M059J (cell line): ENCODE measurements at regions not wholly inside any gene's neighbourhood (a gene's known extent, or its start where the extent isn't known, plus 50 kb on each side); places are given as distances from the start of the nearest gene placed in this dataset.
"Not testable (repeated sequence)": the region's sequence is repeated elsewhere in the genome, so short reads cannot be mapped to it uniquely, and the experiment has no call there.

Experiments used
- DNase-seq: peaks from one replicate; pipeline ENCODE4 v3.0.0-alpha.2; 2012; ENCODE audit warnings: low read depth

DNA sequence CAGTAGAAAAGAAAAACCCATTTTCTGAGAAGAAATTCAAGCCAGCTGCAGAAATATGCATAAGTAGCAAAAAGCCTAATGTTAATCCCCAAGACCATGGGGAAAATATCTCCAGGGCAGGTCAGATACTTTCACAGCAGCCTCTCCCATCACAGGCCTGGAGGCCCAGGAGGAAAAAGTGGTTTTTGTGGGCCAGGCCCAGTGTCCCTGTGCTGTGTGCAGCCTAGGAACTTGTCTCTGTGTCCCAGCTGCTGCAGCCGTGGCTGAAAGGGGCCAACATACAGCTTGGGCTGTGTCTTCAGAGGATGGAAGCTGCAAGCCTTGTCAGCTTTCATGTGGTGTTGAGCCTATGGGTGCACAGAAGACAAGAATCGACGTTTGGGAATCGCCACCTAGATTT lies 581.0 kb downstream of the C4orf33 start:
- no peak for DNase-seq

DNA sequence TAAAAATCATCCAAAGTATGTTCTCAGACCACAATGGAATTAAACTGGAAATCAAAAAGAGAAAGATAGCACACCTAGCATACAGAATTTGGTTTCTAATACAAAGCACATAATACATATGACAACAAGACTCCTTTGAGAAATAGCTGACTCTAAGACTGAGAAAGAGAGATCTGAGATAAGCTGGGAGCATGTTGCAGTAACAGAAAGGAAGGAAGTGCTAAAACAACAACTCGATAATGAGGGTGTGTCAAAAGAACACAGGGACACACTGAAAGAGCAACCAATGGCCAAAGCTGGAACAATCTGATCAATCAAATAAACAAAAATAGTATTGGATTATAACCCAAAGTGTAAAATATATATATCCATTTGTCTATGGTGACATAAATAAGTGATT lies 586.6 kb downstream of the C4orf33 start:
- DNase-seq, result no peak

DNA sequence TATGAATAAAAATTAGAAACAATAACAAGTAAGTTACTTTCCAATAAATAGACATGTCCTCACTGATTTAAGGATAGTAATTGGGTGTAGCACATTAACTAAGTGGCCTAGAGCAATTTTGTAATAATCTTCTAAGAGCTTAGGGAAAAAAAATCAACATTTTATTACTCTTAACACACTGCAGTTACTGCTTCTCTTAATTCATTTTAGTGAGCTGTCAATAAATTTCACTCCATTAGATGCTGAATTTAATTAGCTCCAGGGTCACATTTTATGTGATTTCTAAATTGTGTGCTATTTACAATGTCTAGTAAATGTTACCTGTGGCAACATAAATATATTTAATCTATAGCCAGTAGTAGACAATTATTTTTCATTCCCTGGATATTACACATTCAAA lies 612.0 kb downstream of the C4orf33 start:
- no peak for DNase-seq

DNA sequence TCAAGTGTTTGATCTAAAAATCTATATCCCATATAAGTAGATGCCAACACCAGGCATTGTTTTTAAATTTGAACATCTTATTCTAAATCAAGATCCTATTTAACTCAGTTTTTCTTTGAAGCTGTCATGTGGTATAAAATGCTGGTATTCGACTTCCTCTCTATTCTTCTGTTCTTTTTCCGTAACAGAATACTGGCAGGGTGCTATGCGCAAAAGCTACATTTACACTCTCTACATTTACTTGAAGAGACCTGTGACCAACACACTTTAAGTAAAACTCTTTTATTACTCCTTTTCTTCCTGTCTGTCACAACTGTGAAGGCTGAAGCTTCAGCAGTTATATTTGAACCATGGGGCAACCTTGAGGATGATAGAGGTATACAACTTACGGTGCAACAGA lies 612.8 kb downstream of the C4orf33 start:
- no peak for DNase-seq

DNA sequence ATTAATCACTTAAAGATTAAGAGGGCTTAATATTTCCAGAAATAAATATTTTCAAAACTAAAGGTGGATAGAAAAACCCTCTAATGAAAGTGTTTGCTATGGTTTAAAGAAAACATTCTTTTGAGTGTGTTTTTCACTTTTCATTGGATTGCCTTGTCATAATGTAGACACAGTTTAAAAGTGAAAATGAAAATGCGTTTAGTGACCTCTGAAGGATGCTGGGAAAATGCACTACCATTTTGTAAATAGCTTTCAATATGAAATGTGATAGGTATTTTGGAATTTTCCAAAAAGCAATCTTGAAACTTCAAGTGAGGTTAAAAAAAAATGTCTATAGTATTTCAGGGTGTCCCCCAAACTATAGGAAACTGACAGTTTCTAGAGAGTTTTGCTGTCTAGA lies 642.2 kb downstream of the C4orf33 start:
- no peak for DNase-seq

DNA sequence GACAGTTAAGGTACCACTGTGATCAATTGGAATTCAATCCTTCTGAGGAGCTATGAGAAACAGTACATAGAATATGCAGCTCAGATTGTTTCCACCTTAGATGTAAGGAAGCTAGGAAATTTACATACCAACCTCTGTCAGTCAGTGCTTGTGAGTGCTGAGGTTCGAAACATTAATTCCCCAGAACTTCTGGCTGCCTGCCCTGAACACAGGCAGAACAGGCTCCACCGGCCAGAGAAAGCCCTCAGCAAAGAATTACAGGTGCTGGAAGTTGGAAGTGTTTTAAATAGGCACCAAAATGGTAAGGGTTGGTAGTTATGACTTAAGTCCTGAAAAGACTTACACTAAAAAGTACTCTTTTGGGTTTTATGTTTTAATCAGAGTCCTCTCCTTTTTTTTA lies 651.8 kb downstream of the C4orf33 start:
- no peak for DNase-seq

DNA sequence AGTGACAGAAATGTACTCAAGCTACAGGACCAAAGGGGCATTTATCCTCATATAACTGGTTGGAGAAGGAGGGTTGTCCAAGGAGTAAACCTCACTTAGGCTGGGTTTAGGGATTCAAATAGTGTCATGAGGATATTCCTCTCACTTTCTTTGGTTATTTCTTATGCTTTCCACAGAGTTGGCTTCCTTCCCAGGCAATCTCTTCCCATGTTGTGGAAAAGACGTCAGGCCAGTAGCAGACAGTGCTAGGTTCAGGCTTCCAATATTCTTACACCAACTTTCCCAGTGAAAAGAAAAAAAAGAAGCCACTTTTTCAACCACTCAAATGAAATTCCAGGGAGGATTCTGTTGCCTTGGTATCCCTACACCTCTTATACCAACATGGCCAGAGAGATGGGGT lies 653.0 kb downstream of the C4orf33 start:
- DNase-seq, result no peak

DNA sequence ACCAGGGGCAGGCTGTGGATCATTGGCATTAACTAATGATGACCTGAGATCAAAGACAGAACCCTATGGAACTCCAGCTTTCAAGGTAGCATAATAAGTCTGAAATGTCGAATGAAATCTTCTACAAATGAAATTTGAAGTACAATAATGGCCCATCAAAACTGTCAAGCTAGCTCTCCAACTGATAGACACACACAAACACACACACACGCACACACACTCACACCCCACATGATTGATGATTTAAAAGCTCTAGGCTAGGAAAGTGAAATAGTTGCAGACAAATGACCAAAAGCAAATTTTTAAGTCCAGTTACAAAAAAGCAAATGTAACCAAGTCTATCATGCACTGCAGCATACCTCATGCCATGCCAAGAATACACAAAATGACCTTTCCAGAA lies 655.7 kb downstream of the C4orf33 start:
- no peak for DNase-seq

DNA sequence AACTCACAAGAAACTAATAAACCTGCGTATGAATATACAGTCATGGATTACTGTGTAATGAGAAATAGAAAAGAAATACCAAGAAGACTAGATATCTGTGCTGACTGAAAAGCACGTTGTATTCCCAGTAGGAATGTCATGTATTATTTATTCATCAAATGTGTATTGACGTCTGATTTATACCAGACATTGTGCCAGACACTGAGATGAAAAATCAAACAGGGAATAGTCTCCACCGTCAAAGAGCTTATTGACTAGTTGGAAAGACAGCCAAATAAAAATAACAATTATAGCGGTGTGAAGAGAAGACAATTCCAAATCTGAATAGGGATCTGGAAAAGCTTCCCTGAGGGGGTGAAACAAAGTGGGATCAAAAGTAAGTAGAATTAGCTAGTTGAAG lies 687.6 kb downstream of the C4orf33 start:
- no peak for DNase-seq

DNA sequence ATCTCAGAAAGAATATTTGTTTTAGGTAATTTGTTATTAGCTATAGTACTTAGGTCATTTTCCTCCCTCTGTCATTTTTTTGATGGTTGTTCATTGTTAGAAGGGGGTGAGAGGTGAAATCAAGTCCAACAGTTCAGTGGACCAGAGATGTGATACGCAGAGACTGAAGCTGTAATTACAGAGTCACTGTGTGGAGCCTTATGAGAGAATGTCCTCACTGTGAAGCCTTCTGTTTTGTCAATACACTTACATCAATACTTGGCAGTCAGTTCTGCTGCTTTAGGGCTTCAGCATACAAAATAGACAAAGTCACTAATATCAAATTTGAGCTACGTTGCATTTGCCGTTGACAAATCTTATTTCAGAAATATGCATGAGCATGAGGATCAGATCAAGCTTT lies 692.5 kb downstream of the C4orf33 start:
- no peak for DNase-seq

DNA sequence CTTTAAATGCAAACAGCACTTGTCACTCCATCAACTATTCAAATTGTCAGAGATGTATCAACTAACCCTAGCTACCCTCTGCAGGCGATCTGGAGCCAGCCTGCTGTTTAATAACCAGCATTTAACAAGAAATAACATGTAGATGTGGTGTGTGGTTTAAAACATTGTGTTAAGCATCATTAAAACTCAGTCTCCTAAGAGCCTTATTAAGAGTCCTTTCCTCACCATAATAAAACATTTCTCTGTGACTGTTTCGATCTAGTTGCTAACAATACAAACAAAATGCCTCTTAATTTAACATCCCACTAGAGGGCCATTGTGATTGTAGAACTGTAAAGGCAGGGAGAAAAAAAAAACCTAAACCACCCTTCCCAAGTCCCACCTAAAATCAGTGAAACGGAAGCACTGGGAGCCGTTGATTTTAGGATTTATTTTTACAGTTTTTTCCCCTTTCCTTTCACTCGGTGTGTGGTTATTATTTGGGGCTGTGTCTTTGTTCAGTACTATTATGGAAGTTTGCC lies 708.6 kb downstream of the C4orf33 start:
- DNase-seq, result no peak

DNA sequence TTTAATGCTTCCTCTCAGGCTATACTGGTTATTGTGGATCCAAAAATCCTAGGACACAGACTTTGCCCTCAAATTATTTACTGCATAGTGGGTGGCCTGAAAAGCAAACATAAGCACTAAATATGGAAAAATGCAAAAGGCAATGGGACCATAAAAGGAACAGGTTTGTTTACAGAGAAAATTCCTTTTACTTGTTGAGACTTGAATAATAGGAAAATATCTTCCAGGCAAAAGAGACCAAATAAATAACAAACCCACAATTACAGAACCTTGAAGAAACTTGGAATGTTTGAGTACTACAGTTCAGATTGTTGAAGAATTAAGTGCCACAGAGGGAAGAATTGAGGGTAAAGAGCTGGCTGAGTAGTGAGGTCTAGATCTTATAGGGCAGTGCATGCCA lies 711.0 kb downstream of the C4orf33 start:
- DNase-seq, result no peak

DNA sequence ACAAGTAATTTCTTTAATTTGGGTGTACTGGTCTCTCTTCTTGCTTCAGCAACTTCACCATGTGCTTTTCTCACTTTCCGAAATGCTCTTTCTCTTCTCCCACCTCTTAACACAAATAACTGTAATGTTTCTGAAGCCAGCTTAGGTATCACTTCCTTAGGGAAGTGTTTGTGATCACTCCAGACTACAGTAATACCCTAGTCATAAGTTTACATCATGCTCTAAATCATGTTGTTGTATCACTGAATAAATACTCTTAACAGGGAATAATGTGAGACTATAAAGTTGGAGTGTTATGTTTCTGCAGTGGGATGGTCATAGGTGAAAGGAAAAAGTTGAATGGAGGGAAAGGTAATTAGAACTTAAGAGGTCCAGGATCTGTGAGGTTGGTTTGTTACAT lies 712.3 kb downstream of the C4orf33 start:
- DNase-seq, result no peak

DNA sequence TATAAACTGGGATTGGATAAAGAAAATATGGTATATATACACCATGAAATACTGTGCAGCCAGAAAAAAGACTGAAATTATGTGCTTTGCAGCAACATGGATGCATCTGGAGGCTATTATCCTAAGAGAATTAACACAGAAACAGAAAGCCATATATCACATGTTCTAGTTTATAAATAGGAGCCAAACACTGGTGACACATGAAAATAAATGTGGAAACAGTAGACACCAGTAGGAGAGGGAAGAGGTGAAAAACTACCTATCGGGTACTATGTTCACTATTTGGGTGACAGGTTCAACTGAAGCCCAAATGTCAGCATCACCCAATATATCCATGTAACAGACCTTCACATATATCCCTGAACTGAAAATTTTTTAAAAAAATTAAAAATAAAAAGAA lies 725.1 kb downstream of the C4orf33 start:
- DNase-seq, result no peak

DNA sequence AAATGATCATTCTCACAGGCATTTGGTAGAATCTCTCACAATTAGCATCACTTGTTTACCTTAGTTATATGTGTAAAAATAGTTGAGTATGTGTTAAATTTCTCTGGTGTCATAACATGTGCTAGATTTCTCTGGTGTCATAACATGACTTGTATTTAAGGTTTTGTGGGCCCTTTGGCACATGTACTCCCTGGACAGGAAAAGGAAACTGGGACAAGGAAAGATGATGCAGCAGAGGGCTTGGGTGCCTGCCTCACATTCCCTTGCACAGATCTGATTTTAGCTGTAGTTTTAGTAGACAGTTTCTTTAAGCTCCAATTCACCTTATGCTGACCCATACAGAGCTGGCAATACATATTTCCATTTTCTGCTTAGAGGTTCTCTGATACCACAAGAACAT lies 726.0 kb downstream of the C4orf33 start:
- no peak for DNase-seq

DNA sequence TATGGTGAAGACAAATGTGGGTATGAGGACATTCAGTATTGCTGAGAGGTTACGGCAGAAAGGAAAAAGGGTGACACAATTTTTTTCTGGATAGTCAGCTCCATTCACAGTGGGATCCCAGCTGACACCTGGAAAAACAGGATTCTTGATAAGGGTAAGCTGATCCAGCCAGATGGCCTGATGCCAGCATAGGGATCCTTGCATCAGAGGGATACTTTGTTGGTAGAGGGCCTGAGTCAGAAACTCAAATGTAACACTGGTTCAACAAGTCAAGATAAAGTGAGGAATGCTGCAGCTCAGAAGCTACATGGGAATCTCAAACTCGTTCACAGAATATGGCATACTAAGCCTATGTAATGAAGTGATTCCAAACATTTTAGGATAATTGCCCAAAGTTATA lies 726.7 kb downstream of the C4orf33 start:
- DNase-seq, result no peak

DNA sequence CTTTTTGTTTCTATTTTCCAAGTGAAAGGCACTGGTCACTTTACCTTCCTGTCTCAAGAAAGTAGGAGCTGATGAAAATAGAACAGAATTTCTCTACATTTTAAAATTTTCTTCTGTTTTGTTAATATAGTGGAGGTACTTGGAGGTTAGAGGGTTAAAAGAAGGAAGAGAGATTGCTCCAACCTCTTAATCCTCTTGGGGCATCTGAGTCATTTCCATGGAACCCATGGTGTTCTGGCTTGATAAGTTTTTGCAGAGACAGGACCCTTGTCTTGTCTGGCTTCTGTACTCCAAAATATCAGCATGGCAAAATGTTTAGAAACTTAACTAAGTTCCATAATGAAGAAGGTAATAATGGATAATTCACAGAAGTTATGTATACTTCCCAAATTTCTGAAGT lies 727.2 kb downstream of the C4orf33 start:
- no peak for DNase-seq

DNA sequence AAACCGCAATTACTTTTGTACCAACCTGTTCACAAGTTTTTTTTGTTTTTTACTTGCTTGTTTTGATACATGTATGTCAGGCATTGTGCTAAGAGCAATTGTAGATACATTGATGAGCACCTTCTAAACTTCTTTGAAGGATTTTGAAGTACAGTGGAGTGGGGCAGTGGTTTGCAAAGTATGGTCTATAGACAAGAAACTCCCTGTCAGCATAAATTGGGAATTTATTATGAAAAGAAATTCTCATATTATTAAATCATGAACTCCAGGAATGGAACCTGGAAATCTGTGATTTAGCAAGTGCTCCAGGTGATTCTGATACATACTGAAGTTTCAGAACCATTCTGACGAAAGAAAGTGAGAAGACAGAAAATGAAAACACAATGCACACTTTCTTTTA lies 733.4 kb downstream of the C4orf33 start:
- no peak for DNase-seq

DNA sequence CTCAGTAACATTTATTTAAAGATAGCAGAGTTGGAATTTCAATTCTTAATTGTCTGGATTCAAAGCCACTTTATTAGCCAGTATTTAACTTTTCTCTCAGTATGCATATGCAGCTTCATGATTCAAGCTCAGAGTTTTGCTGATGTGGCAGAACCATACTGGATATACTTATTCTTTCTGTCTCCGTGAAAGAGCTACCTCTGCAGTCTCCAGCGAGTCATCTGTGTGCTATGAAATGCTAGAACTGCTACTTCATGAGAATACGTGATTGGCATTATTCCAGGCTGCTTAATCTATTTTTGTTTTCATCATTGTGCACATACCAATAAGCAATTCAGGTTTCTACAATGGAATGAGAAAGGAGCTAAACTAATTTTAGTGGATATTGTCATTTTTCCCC lies 743.7 kb downstream of the C4orf33 start:
- DNase-seq, result no peak

DNA sequence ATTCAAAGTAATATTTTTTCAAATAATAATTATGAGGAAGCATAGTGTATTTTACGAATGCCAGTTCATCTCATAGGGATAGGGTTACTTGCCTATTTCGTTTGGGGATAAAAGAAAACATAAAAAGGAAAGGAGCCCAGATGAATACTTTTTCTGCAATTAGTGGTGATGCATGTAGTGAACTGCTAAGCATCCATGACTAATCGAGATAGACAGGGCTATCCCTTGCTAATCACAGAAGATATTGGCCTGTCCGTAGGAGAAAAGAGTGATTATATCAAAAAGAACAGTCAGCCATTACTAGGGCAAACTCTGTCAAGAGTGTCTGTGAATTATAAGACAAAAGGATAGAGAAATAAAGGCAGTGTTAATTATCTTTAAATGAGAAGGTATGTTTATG lies 746.1 kb downstream of the C4orf33 start:
- DNase-seq, result no peak

DNA sequence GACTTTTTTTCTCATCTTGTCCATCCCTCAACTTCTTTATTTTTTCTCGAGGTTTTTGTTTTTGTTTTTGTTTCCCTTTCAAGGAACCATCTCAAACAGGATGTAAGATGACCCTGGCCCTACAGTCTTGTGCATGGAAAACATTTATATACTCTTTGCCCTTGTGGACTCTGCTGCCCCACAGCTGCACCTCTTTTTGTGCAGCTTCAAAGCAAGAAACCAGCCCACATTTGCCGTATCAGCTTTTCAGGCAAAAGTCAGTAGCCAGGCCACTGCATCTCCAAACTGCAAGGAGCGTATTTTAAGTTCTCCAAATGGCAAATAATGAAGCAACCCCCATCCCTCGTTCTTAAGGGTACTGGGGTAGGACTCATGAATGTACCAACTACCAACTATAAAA lies 756.5 kb downstream of the C4orf33 start:
- no peak for DNase-seq

DNA sequence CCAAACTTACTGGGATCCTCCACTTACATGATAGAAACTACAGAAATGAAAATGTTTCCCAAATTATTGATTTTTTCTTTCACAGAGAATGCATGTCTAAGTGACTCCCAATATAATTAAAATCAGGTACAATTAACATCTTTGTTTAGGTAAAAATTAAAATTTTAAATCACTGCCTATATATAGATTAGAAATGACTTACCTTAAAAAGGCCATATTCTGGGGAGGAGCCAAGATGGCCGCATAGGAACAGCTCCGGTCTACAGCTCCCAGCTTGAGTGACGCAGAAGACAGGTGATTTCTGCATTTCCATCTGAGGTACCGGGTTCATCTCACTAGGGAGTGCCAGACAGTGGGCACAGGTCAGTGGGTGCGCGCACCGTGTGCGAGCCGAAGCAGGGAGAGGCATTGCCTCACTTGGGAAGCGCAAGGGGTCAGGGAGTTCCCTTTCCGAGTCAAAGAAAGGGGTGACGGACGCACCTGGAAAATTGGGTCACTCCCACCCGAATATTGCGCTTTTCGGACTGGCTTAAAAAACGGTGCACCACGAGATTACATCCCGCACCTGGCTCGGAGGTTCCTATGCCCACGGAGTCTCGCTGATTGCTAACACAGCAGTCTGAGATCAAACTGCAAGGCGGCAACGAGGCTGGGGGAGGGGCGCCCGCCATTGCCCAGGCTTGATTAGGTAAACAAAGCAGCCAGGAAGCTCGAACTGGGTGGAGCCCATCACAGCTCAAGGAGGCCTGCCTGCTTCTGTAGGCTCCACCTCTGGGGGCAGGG lies 757.9 kb downstream of the C4orf33 start:
- not testable (repeated sequence) for DNase-seq

DNA sequence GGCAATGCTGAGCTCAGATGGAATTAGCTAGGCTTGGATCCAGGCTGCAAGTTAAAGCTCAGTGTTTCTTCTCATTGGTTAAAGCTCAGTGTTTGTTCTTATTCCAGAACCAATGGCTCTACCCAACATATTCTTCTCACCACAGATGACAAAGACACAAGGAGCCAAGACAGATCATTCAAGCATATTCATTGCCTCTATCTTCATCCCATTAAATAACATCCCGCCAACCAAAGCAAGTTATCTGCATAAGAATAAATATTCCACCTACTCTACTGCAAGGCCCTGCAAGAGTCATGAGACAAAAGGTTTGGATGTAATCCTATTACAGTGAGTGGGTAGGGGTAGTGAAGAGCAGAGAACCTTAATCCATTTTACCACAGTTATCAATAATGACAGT lies 766.5 kb downstream of the C4orf33 start:
- DNase-seq, result no peak

DNA sequence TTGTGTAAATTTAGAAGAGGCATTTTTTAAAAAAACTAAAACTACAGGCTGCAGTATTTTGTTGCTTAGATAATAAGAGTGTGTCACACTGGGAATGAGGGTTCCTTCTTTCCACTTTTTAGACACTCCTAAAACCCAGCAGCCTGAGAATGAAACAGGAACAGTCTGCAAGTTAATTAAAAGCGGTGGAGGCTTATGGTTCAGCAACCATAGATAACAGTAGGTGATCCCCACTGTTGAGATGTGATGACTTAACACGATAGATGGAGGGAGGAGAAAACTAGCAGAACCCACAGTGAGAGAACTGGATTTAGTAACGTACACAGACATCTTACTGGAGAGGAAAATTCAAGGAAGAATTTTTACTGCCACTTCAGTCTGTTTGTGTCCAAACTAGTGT lies 767.3 kb downstream of the C4orf33 start:
- no peak for DNase-seq
